ENCODE measurements at regions not wholly inside any gene's neighbourhood (a gene's known extent, or its start where the extent isn't known, plus 50 kb on each side); places are given as distances from the start of the nearest gene placed in this dataset.

DNA sequence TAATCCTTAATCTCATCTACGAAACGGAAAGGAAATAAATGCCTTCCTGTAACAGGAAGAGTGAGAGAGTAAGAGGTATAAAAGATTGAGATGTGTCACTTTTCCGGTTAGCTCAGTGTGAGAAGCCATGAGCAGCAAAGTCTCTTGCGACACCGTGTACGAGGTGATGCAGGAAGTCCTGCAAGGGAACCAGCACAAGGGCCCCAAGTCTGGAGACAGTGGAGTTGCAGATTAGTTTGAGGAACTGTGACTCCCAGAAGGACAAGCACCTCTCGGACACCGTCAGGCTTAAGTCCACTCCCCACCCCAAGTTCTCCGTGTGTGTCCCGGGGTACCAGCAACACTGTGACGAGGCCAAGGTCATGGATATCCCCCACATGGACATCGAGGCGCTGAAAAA is 592.3 kb upstream of the ADGRL2 start:
- Histone ChIP-seq H3K27ac (no peak overlapping the region), H3K4me1 (no peaks in the 10 kb centered on the region), H3K27me3 (no peaks in the 10 kb centered on the region), H3K4me3 (no peak overlapping the region), H3K36me3 (no peaks in the 10 kb centered on the region), H3K9me3 (no peaks in the 10 kb centered on the region)
- peak; percentile 85 for ATAC-seq
- no peak for DNase-seq
- TF ChIP-seq, protein P1, sequence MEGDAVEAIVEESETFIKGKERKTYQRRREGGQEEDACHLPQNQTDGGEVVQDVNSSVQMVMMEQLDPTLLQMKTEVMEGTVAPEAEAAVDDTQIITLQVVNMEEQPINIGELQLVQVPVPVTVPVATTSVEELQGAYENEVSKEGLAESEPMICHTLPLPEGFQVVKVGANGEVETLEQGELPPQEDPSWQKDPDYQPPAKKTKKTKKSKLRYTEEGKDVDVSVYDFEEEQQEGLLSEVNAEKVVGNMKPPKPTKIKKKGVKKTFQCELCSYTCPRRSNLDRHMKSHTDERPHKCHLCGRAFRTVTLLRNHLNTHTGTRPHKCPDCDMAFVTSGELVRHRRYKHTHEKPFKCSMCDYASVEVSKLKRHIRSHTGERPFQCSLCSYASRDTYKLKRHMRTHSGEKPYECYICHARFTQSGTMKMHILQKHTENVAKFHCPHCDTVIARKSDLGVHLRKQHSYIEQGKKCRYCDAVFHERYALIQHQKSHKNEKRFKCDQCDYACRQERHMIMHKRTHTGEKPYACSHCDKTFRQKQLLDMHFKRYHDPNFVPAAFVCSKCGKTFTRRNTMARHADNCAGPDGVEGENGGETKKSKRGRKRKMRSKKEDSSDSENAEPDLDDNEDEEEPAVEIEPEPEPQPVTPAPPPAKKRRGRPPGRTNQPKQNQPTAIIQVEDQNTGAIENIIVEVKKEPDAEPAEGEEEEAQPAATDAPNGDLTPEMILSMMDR (IDR thresholded peaks at IDR 0.05): no peak
- intact Hi-C loops (cut with DNase I): no loop called here

DNA sequence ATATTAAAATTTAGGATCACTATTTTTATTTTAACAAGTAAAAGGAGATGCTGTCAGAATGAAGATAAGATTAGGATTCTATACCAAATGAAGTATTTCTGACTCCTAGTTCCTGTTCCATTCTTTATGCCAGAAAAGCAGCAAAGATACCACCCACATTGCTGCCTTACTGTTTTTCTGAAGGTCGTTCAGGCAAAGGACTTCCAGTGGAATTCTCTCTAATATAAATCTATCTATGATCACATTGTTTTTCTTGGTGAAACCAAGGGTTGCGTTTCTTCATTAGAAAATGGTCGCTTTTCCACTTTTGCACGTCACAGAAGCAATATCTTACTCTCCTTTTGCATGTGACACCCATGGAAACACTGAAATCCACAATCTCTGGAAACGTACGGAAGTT is 594.8 kb upstream of the ADGRL2 start:
- no peaks in the 10 kb centered on the region for H3K9me3 ChIP-seq
- no peak for DNase-seq
- H3K27ac ChIP-seq: no peak overlapping the region
- no peak for ATAC-seq
- TF ChIP-seq, protein P1 (IDR thresholded peaks at IDR 0.05): no peak
- intact Hi-C loops (cut with DNase I): no loop called here
- no peaks in the 10 kb centered on the region for H3K27me3 ChIP-seq
- no peaks in the 10 kb centered on the region for H3K36me3 ChIP-seq
- H3K4me3 ChIP-seq: no peak overlapping the region
- no peaks in the 10 kb centered on the region for H3K4me1 ChIP-seq

DNA sequence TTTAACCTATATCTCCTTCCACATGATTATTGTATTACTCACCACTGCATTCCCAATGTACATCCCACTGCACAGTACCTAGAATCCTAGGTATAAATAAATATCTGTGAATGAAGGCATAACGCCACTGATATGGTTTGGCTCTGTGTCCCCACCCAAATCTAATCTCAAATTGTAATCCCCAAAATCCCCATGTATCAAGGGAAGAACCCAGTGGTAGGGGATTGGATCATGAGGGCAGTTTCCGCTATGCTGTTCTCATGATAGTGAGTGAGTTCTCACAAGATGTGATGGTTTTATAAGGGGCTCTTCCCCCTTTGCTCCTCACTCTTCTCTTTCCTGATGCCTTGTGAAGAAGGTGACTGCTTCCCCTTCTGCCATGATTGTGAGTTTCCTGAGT is 599.0 kb upstream of the ADGRL2 start:
- H3K27me3 ChIP-seq: no peaks in the 10 kb centered on the region
- no peak overlapping the region for H3K4me3 ChIP-seq
- no peaks in the 10 kb centered on the region for H3K4me1 ChIP-seq
- H3K27ac ChIP-seq: no peak overlapping the region
- DNase-seq (no peak), ATAC-seq (no peak)
- H3K9me3 ChIP-seq: no peaks in the 10 kb centered on the region
- intact Hi-C loops (cut with DNase I): no loop called here
- TF ChIP-seq, protein P1 (IDR thresholded peaks at IDR 0.05): no peak
- no peaks in the 10 kb centered on the region for H3K36me3 ChIP-seq

DNA sequence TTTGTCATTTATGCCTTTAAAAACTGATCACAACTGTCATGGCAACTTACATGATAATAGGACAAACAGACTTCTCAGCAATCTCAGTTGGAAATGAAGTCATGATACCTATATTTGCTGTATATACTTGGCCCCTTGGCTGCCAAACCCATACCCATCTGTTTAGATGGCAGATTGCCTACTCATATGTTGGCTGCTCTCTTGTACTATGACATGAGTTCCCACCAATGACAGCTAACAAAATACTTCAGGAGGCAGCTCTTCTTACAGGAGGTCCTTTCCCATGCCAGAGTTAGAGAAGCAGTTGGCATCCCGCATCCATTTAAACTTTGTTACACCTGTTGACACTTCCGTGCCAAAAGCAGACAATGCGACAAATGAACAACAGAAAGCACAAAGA is 603.1 kb upstream of the ADGRL2 start:
- no peak for DNase-seq
- ATAC-seq: no peak
- Histone ChIP-seq H3K27ac (no peak overlapping the region), H3K9me3 (no peaks in the 10 kb centered on the region), H3K36me3 (no peaks in the 10 kb centered on the region), H3K4me3 (no peak overlapping the region), H3K4me1 (no peaks in the 10 kb centered on the region), H3K27me3 (no peaks in the 10 kb centered on the region)
- TF ChIP-seq, protein P1 (IDR thresholded peaks at IDR 0.05): no peak
- intact Hi-C loops (cut with DNase I): no loop called here

DNA sequence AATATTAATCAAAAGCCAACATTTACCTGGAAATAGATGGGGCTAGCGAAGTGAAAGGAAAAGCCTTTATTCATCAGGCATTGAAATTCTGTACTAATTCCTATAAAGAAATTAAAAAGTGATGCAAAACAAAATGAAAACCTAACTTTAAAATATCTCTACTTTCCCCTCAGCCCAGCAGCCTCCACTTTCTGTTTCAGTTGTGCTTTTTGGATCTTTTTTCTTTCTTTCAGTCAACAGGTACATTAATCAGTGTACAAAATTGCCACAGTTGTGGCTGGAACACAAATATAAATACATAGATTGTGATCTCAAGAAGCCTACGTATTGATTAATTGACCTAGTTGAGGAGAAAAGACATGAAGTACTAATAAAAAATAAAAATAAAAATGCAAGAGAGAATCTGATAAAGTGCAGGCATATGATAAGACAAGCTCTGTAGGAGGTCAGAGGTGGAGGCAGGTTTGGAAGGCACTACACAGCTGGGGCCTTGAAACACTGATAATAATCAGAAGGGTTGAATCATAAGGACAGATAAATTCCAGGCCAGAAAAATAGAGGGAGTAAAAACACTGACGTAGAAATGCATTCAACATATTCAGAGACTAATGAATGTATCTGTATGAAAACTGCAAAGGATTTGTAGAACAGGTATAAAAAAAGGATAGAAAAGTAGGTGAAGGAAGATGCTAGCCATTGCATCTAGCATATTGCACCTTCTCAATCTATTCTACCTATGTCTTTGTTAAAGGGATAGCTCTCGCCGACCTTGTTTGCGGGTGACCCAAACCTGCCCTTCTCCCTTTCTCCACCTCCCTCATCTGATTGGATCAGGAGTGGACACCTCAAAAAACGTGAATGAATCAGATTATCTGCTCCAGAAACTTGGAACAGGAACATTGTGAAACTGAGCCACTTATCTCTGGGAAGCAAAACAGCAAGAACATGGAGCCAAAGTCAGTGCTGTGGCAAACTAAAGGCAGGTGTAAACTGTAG is 607.8 kb upstream of the ADGRL2 start:
- Histone ChIP-seq H3K9me3 (no peaks in the 10 kb centered on the region), H3K27ac (no peak overlapping the region), H3K4me3 (no peak overlapping the region), H3K36me3 (no peaks in the 10 kb centered on the region), H3K27me3 (no peaks in the 10 kb centered on the region), H3K4me1 (no peaks in the 10 kb centered on the region)
- DNase-seq (no peak), ATAC-seq (no peak)
- TF ChIP-seq, protein P1 (IDR thresholded peaks at IDR 0.05): no peak
- intact Hi-C loops (cut with DNase I): no loop called here
